Stimulated activated naive B cell treated with anti-CD40 and anti-IgM and Interleukin-4, amounts not matched to agents 10 μg/mL and 1 μg/mL and 100 μg/mL, for 72 hours (primary cell): ENCODE measurements at regions not wholly inside any gene's neighbourhood (a gene's known extent, or its start where the extent isn't known, plus 50 kb on each side); places are given as distances from the start of the nearest gene placed in this dataset.
"Not testable (repeated sequence)": the region's sequence is repeated elsewhere in the genome, so short reads cannot be mapped to it uniquely, and the experiment has no call there.

ENCODE experiments used
- ATAC-seq, 2 donors: fragments of 150-1000 bp; cut with Tn5 transposase; replicated peaks; 2 replicates each; pipeline ENCODE4 v1.10.0; 2021; ENCODE audit warnings: moderate library complexity in 1 of 2
- DNase-seq: peaks from one replicate; pipeline ENCODE4 v3.0.0; 2021
- H3K27ac Mint-ChIP-seq: one replicate; pipeline ENCODE4 v1.8.0; 2022; ENCODE audit warnings: mild to moderate bottlenecking, mixed read lengths
- H3K27me3 Mint-ChIP-seq, 2 donors: one replicate each; pipeline ENCODE4 v1.8.0; 2022; ENCODE audit warnings: mixed read lengths in 2 of 2
- H3K36me3 Mint-ChIP-seq, 2 donors: one replicate each; pipeline ENCODE4 v1.8.0; 2022; ENCODE audit warnings: mixed read lengths in 2 of 2, mild to moderate bottlenecking in 1 of 2
- H3K4me1 Mint-ChIP-seq, 2 donors: one replicate each; pipeline ENCODE4 v1.8.0; 2022; ENCODE audit warnings: mixed read lengths in 2 of 2, mild to moderate bottlenecking in 1 of 2
- H3K4me3 Mint-ChIP-seq, 2 donors: one replicate each; pipeline ENCODE4 v1.8.0; 2022; ENCODE audit warnings: mild to moderate bottlenecking in 2 of 2, mixed read lengths in 2 of 2, moderate library complexity in 1 of 2
- H3K9me3 Mint-ChIP-seq, 2 donors: one replicate each; pipeline ENCODE4 v1.8.0; 2022; ENCODE audit warnings: mixed read lengths in 2 of 2, mild to moderate bottlenecking in 1 of 2

- Mint-ChIP-seq H3K36me3 (no peaks in the 10 kb centered on the region), H3K9me3 (no peaks in the 10 kb centered on the region), H3K27ac (no peak overlapping the region), H3K4me3 (no peak overlapping the region), H3K4me1 (peaks cover 0 to 1% of the 10 kb centered on the region in 2 donors), H3K27me3 (peaks cover 6 to 17% of the 10 kb centered on the region in 2 donors)
- ATAC-seq: peak; percentile 38 to 65
- no peak for DNase-seq
These were observed 127.1 kb downstream of the DIRAS2 start for GRCh38 chr9:90515510-90515909.

- H3K4me1 Mint-ChIP-seq: peaks cover 0 to 1% of the 10 kb centered on the region in 2 donors
- DNase-seq (no peak), ATAC-seq (no peak)
- H3K36me3 Mint-ChIP-seq: no peaks in the 10 kb centered on the region
- no peaks in the 10 kb centered on the region for H3K9me3 Mint-ChIP-seq
- no peak overlapping the region for H3K4me3 Mint-ChIP-seq
- no peak overlapping the region for H3K27ac Mint-ChIP-seq
- peaks cover 16 to 22% of the 10 kb centered on the region in 2 donors for H3K27me3 Mint-ChIP-seq
These were observed 125.5 kb downstream of the DIRAS2 start for GRCh38 chr9:90517103-90517502.

DNA sequence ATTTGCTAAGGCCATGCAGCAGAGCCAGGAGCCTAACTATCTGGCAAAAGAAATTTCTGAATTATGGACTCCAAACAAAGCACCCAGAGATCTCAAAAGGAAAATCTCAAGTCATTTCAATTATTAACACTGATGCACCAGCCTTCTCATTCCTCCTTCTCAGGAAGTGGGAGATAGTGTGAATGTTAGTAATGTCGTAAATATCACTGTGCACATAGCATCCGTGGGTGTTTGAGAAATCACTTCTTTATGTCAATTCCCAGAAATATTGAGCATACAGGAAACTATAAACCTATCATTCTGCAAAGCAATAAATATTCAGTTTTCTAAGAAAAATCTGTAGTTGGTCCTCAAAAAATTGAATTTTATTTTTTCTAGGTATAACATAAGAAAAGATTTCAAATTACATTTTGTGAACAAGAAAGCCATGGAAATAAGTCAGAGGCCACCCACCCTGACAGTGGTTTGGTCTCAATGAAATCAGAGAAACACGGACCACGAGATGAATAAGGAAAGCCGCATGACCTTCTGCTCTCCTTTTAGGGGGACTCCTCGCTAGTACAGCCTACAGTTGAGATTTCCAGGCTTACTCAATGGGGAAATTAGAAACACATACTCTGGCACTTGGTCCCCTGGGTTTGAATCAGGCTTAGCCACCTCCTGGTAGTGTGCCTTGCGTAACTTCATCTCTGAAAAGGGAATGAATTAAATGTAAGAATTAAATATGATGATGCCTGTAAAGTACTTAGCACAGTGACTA lies 120.6 kb downstream of the DIRAS2 start:
- peaks cover 23 to 24% of the 10 kb centered on the region in 2 donors for H3K27me3 Mint-ChIP-seq
- no peaks in the 10 kb centered on the region for H3K9me3 Mint-ChIP-seq
- H3K4me3 Mint-ChIP-seq: no peak overlapping the region
- H3K36me3 Mint-ChIP-seq: no peaks in the 10 kb centered on the region
- no peak for DNase-seq
- ATAC-seq: no peak
- no peak overlapping the region for H3K27ac Mint-ChIP-seq
- H3K4me1 Mint-ChIP-seq: no peaks in the 10 kb centered on the region

GRCh38 chr9:90523958-90524357 lies 118.7 kb downstream of the DIRAS2 start:
- H3K9me3 Mint-ChIP-seq: peaks cover 0 to 2% of the 10 kb centered on the region in 2 donors
- H3K27me3 Mint-ChIP-seq: peaks cover 28 to 33% of the 10 kb centered on the region in 2 donors
- no peaks in the 10 kb centered on the region for H3K4me1 Mint-ChIP-seq
- no peak overlapping the region for H3K27ac Mint-ChIP-seq
- no peaks in the 10 kb centered on the region for H3K36me3 Mint-ChIP-seq
- H3K4me3 Mint-ChIP-seq: no peak overlapping the region
- DNase-seq (no peak), ATAC-seq (no peak)

DNA sequence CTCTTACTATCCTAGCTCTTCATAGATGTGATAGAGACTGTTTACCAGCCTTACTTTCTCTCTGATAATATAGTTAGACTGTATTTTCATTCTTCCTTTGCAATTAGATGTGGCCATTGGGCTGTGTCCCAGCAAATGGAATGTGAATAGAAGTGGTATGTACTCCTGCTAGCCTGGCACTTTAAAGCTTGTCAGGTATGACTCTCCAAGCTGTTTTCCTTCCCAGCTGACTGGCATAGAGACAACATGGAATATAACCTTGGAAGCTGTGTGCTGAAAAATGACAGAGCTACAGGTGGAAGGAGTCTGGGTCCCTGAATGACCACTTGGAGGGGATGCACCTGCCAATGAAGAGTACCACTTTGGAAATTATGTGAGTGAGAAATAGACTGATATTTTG lies 116.2 kb downstream of the DIRAS2 start:
- peaks cover 26% of the 10 kb centered on the region in 2 donors for H3K27me3 Mint-ChIP-seq
- no peaks in the 10 kb centered on the region for H3K36me3 Mint-ChIP-seq
- peaks cover 0 to 2% of the 10 kb centered on the region in 2 donors for H3K9me3 Mint-ChIP-seq
- no peak overlapping the region for H3K4me3 Mint-ChIP-seq
- no peak for DNase-seq
- no peak for ATAC-seq
- H3K27ac Mint-ChIP-seq: no peak overlapping the region
- H3K4me1 Mint-ChIP-seq: no peaks in the 10 kb centered on the region

DNA sequence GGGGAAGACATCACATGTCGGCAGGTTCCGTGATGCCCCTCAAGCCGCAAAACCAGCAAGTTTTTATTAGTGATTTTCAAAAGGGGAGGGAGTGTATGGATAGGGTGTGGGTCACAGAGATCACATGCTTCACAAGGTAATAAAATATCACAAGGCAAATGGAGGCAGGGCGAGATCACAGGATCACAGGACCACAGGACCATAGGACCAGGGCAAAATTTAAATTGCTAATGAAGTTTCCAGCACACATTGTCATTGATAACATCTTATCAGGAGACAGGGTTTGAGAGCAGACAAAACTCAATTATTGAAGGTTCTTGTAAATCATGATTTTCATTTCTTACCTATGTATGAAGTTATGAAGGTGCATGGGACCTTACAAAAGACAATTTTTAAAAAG lies 106.5 kb downstream of the DIRAS2 start:
- H3K9me3 Mint-ChIP-seq, H3K27ac Mint-ChIP-seq, H3K4me1 Mint-ChIP-seq, H3K36me3 Mint-ChIP-seq, DNase-seq, H3K4me3 Mint-ChIP-seq, ATAC-seq: not testable (repeated sequence)
- peaks cover 36 to 42% of the 10 kb centered on the region in 2 donors for H3K27me3 Mint-ChIP-seq

- ATAC-seq (no peak), DNase-seq (no peak)
- H3K4me3 Mint-ChIP-seq: no peak overlapping the region
- peaks cover 27 to 29% of the 10 kb centered on the region in 2 donors for H3K27me3 Mint-ChIP-seq
- H3K36me3 Mint-ChIP-seq: no peaks in the 10 kb centered on the region
- H3K27ac Mint-ChIP-seq: no peak overlapping the region
- no peaks in the 10 kb centered on the region for H3K4me1 Mint-ChIP-seq
- H3K9me3 Mint-ChIP-seq: no peaks in the 10 kb centered on the region
These were observed 104.1 kb downstream of the DIRAS2 start for GRCh38 chr9:90538566-90538965.

- Mint-ChIP-seq H3K9me3 (no peaks in the 10 kb centered on the region), H3K27me3 (peaks cover 25 to 27% of the 10 kb centered on the region in 2 donors), H3K27ac (no peak overlapping the region), H3K4me3 (no peak overlapping the region), H3K36me3 (no peaks in the 10 kb centered on the region), H3K4me1 (no peaks in the 10 kb centered on the region)
- no peak for DNase-seq
- ATAC-seq: no peak
These were observed 103.3 kb downstream of the DIRAS2 start for GRCh38 chr9:90539286-90539685.

- H3K9me3 Mint-ChIP-seq: no peaks in the 10 kb centered on the region
- DNase-seq (no peak), ATAC-seq (no peak)
- peaks cover 17 to 21% of the 10 kb centered on the region in 2 donors for H3K27me3 Mint-ChIP-seq
- no peaks in the 10 kb centered on the region for H3K4me1 Mint-ChIP-seq
- H3K4me3 Mint-ChIP-seq: no peak overlapping the region
- H3K27ac Mint-ChIP-seq: no peak overlapping the region
- H3K36me3 Mint-ChIP-seq: no peaks in the 10 kb centered on the region
These were observed 101.9 kb downstream of the DIRAS2 start for GRCh38 chr9:90540734-90541133.

- Mint-ChIP-seq H3K27me3 (peaks cover 4 to 7% of the 10 kb centered on the region in 2 donors), H3K4me3 (no peak overlapping the region), H3K27ac (no peak overlapping the region)
These were observed 98.1 kb downstream of the DIRAS2 start for GRCh38 chr9:90544488-90544887.

GRCh38 chr9:90546200-90546599 lies 96.4 kb downstream of the DIRAS2 start:
- no peak overlapping the region for H3K27ac Mint-ChIP-seq
- H3K4me1 Mint-ChIP-seq: no peaks in the 10 kb centered on the region
- DNase-seq: no peak
- H3K27me3 Mint-ChIP-seq: peaks cover 0 to 11% of the 10 kb centered on the region in 2 donors
- peaks cover 5 to 7% of the 10 kb centered on the region in 2 donors for H3K9me3 Mint-ChIP-seq
- peaks cover 0 to 4% of the 10 kb centered on the region in 2 donors for H3K36me3 Mint-ChIP-seq
- no peak overlapping the region for H3K4me3 Mint-ChIP-seq
- no peak for ATAC-seq

More at GRCh38 chr9:90544488-90544887, 98.1 kb downstream of the DIRAS2 start:
- H3K9me3 Mint-ChIP-seq: peaks cover 4 to 5% of the 10 kb centered on the region in 2 donors
- peaks cover 0 to 4% of the 10 kb centered on the region in 2 donors for H3K36me3 Mint-ChIP-seq
- no peak for ATAC-seq
- no peaks in the 10 kb centered on the region for H3K4me1 Mint-ChIP-seq
- DNase-seq: no peak

DNA sequence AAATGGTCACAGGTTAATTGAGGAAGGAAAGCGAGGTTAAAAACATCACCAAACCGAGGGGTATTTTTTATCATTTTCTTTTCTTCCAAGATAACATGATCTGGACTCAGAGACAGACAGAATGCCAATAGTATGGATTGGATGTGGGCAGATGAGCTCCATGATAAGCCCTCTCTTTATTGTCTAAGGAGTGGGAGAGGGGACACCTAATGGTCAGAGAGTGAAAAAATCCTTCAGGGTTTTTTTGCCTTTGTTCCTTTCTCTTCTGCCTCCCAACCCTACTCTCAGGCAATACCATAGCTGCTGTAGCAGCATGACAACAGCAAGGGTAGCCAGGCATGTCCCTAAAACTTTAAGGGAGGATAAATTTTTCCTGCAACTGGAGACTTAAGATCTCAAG lies 94.7 kb downstream of the DIRAS2 start:
- DNase-seq: no peak
- H3K4me1 Mint-ChIP-seq: no peaks in the 10 kb centered on the region
- no peak overlapping the region for H3K27ac Mint-ChIP-seq
- no peak for ATAC-seq
- H3K27me3 Mint-ChIP-seq: peaks cover 0 to 11% of the 10 kb centered on the region in 2 donors
- H3K4me3 Mint-ChIP-seq: no peak overlapping the region
- peaks cover 5 to 7% of the 10 kb centered on the region in 2 donors for H3K9me3 Mint-ChIP-seq
- peaks cover 0 to 4% of the 10 kb centered on the region in 2 donors for H3K36me3 Mint-ChIP-seq

- Mint-ChIP-seq H3K4me3 (no peak overlapping the region), H3K36me3 (peaks cover 0 to 4% of the 10 kb centered on the region in 2 donors), H3K27ac (no peak overlapping the region), H3K4me1 (no peaks in the 10 kb centered on the region), H3K27me3 (peaks cover 11 to 13% of the 10 kb centered on the region in 2 donors), H3K9me3 (peaks cover 5 to 7% of the 10 kb centered on the region in 2 donors)
- DNase-seq (no peak), ATAC-seq (no peak)
These were observed 90.3 kb downstream of the DIRAS2 start for GRCh38 chr9:90552317-90552716.

GRCh38 chr9:90555351-90556057 lies 87.1 kb downstream of the DIRAS2 start:
- ATAC-seq: no peak
- no peaks in the 10 kb centered on the region for H3K36me3 Mint-ChIP-seq
- H3K27me3 Mint-ChIP-seq: peaks cover 0 to 13% of the 10 kb centered on the region in 2 donors

More at GRCh38 chr9:90555351-90556057, 87.1 kb downstream of the DIRAS2 start:
- H3K4me1 Mint-ChIP-seq: no peaks in the 10 kb centered on the region
- no peak overlapping the region for H3K27ac Mint-ChIP-seq
- no peaks in the 10 kb centered on the region for H3K9me3 Mint-ChIP-seq
- H3K4me3 Mint-ChIP-seq: no peak overlapping the region
- no peak for DNase-seq
